Mucosa of descending colon (tissue), 3 donors: ENCODE measurements at regions not wholly inside any gene's neighbourhood (a gene's known extent, or its start where the extent isn't known, plus 50 kb on each side); places are given as distances from the start of the nearest gene placed in this dataset.

Experiments used
- ATAC-seq: fragments of 200-7000 bp; cut with Tn5 transposase; one replicate; pipeline ENCODE4 v1.9.1; 2020; ENCODE audit warnings: mild to moderate bottlenecking, moderate library complexity
- DNase-seq, 3 donors: peaks; one replicate each; pipeline ENCODE4 v3.0.0-alpha.2; 2020
- H3K36me3 ChIP-seq: fragments of 200-600 bp; one replicate; pipeline ENCODE4 v1.8.0; 2021; ENCODE audit warnings: low read depth, mild to moderate bottlenecking
- H3K4me1 ChIP-seq: fragments of 200-600 bp; one replicate; pipeline ENCODE4 v1.8.0; 2021; ENCODE audit warnings: low read depth, mild to moderate bottlenecking
- H3K4me3 ChIP-seq: fragments of 200-600 bp; one replicate; pipeline ENCODE4 v1.8.0; 2021; ENCODE audit warnings: mild to moderate bottlenecking
- H3K9me3 ChIP-seq: fragments of 200-600 bp; one replicate; pipeline ENCODE4 v1.8.0; 2021; ENCODE audit warnings: mild to moderate bottlenecking
- intact Hi-C, 2 donors: fragments of 100-400 bp; cut with DNase I in 1 of 2; cut with micrococcal nuclease in 1 of 2; formaldehyde crosslinking; loops; one replicate each; pipeline versions ENCODE4 v1.11.0 to v1.11.1; 2022; cut with DNase I, micrococcal nuclease
- TF ChIP-seq, protein P1 (sequence below): fragments of 200-600 bp; IDR thresholded peaks from one replicate; pipeline ENCODE4 v1.8.0; 2022; ENCODE audit warnings: antibody characterized with exemption, mild to moderate bottlenecking
- donor health status: DM: no; HTN: no; CAD: no; lungs with moderate emphysema.
- donor health status: DM: no; HTN: no; CAD: no.
- donor health status: DM: no; HTN: yes; CAD: no.

GRCh38 chr1:209383907-209384709, 199.4 kb upstream of the CAMK1G start:
- H3K4me1 ChIP-seq: no peaks in the 10 kb centered on the region
- H3K9me3 ChIP-seq: no peaks in the 10 kb centered on the region
- no peak overlapping the region for H3K4me3 ChIP-seq
- intact Hi-C loops: no loop called here
- ATAC-seq (no peak), DNase-seq (no peak)
- TF ChIP-seq, protein P1, sequence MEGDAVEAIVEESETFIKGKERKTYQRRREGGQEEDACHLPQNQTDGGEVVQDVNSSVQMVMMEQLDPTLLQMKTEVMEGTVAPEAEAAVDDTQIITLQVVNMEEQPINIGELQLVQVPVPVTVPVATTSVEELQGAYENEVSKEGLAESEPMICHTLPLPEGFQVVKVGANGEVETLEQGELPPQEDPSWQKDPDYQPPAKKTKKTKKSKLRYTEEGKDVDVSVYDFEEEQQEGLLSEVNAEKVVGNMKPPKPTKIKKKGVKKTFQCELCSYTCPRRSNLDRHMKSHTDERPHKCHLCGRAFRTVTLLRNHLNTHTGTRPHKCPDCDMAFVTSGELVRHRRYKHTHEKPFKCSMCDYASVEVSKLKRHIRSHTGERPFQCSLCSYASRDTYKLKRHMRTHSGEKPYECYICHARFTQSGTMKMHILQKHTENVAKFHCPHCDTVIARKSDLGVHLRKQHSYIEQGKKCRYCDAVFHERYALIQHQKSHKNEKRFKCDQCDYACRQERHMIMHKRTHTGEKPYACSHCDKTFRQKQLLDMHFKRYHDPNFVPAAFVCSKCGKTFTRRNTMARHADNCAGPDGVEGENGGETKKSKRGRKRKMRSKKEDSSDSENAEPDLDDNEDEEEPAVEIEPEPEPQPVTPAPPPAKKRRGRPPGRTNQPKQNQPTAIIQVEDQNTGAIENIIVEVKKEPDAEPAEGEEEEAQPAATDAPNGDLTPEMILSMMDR: no peak
- no peaks in the 10 kb centered on the region for H3K36me3 ChIP-seq

GRCh38 chr1:209384710-209385550, 198.6 kb upstream of the CAMK1G start:
- intact Hi-C loops: no loop called here
- no peaks in the 10 kb centered on the region for H3K9me3 ChIP-seq
- H3K4me1 ChIP-seq: no peaks in the 10 kb centered on the region
- no peaks in the 10 kb centered on the region for H3K36me3 ChIP-seq
- no peak for DNase-seq
- H3K4me3 ChIP-seq: no peak overlapping the region
- ATAC-seq: no peak
- TF ChIP-seq, protein P1: no peak

DNA sequence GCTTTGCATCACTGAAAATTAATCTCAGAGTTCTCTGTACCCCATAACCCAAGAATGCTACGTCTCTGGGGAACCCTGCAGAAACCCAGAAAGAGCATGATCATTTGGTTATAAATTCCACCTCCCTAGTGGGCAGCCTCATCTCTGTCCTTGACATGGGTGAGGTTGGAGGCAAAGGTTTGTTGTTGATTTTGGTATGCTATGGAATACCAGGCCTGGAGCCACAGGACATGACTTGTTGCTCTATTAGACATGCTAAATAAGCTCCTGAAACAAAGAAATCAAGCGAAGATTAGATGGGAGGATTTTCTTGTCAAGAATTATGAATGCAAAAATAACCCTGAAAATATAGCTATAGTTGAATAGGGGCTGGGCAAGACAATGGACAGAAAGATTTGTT, 197.4 kb upstream of the CAMK1G start:
- H3K4me3 ChIP-seq: no peak overlapping the region
- ATAC-seq (no peak), DNase-seq (no peak)
- TF ChIP-seq, protein P1: no peak
- H3K36me3 ChIP-seq: no peaks in the 10 kb centered on the region
- no peaks in the 10 kb centered on the region for H3K9me3 ChIP-seq
- no peaks in the 10 kb centered on the region for H3K4me1 ChIP-seq
- intact Hi-C loops: no loop called here

DNA sequence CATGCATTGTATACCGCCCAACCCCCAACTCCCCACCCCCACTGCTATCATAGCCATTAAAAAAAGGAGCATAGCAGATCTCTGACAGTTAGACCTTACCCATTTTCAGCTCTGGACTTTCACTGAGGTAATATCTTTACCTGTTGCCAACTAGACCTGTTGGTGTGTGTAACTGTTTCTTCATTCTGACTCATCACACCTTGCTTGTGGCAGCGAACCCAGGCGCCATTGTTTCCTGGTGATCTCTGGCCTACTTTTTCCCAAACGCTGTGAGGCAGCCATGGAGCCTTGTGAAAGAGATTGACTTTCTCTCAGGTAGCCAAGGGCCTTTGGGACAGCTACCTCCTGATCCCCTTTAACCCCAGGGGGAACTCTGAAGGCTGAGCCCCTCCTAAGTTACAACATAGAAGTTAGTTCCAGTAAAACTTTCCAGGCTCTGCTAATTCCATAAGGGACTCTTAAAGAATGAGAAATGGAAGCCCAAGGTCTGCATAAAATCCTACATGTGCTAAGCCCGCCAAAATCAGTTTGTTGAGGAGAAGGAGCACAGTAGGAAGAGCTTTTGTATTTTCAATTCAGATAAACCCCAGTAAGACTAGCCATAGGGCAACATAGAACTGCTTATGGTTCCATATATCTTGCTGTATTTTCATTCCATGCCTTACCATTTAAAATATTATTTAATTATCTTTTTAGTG, 196.1 kb upstream of the CAMK1G start:
- intact Hi-C loops: no loop called here
- no peak for ATAC-seq
- Histone ChIP-seq H3K4me1 (no peaks in the 10 kb centered on the region), H3K36me3 (no peaks in the 10 kb centered on the region), H3K9me3 (no peaks in the 10 kb centered on the region), H3K4me3 (no peak overlapping the region)
- TF ChIP-seq, protein P1: no peak
- no peak for DNase-seq

DNA sequence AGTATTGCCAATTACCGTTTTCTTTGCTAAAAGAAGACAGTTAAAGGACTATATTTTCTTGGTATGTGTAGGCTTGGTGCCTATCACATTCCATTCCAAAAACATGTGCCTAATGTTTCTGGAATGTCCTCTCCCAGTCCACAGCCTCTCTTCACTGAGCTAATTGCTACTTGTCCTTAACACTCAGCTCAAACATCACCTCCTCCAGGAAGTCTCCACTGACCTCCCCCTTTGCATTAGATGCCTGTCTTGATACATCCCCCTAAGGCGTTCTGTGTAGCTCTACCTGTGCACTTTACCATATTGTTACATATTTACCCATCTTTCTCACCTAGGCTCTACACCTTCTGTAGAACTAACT, 195.6 kb upstream of the CAMK1G start:
- TF ChIP-seq, protein P1: no peak

More for the DNA sequence above, 195.6 kb upstream of the CAMK1G start:
- no peaks in the 10 kb centered on the region for H3K36me3 ChIP-seq
- no peaks in the 10 kb centered on the region for H3K4me1 ChIP-seq
- DNase-seq (no peak), ATAC-seq (no peak)
- H3K9me3 ChIP-seq: no peaks in the 10 kb centered on the region
- H3K4me3 ChIP-seq: no peak overlapping the region
- intact Hi-C loops: no loop called here
